ENCODE measurements at regions not wholly inside any gene's neighbourhood (a gene's known extent, or its start where the extent isn't known, plus 50 kb on each side); places are given as distances from the start of the nearest gene placed in this dataset.
"Not testable (repeated sequence)": the region's sequence is repeated elsewhere in the genome, so short reads cannot be mapped to it uniquely, and the experiment has no call there.

GRCh38 chr13:50424993-50425392, 409.7 kb downstream of the KCNRG start:
- Mint-ChIP-seq H3K4me1 (ENCODE audit: low read depth) (peaks cover 60% of the 10 kb centered on the region), H3K36me3 (ENCODE audit: low read depth) (no peaks in the 10 kb centered on the region), H3K9me3 (peaks cover 2% of the 10 kb centered on the region), H3K4me3 (no peak overlapping the region), H3K27ac (no peak overlapping the region), H3K27me3 (no peaks in the 10 kb centered on the region)
- TF ChIP-seq CTCF (IDR thresholded peaks at IDR 0.05), result no peak
- DNase-seq (no peak), ATAC-seq (no peak)
- intact Hi-C loops (cut with micrococcal nuclease), result no loop called here
- ChIA-PET POLR2A (interaction anchor here (0.6 to 1.3 kb wide), 2 partner anchors 60 to 76 kb away, joined by 3 to 4 read pairs; no protein-coding TSS in a partner anchor), CTCF (interaction anchor here (1.0 kb wide), 1 partner anchor 427 kb away, joined by 3 read pairs; no protein-coding TSS in a partner anchor)

GRCh38 chr13:50425772-50426171, 410.5 kb downstream of the KCNRG start:
- ATAC-seq (no peak), DNase-seq (no peak)
- Mint-ChIP-seq H3K36me3 (ENCODE audit: low read depth) (no peaks in the 10 kb centered on the region), H3K4me1 (ENCODE audit: low read depth) (peaks cover 60% of the 10 kb centered on the region), H3K27me3 (no peaks in the 10 kb centered on the region), H3K9me3 (peaks cover 2% of the 10 kb centered on the region), H3K4me3 (no peak overlapping the region), H3K27ac (no peak overlapping the region)
- CTCF ChIA-PET, result interaction anchor here (1.0 kb wide), 1 partner anchor 428 kb away, joined by 3 read pairs; no protein-coding TSS in a partner anchor
- no peak for TF ChIP-seq CTCF (IDR thresholded peaks at IDR 0.05)
- intact Hi-C loops (cut with micrococcal nuclease), result no loop called here
- POLR2A ChIA-PET, result no interaction called here

GRCh38 chr13:50426927-50427326, 411.7 kb downstream of the KCNRG start:
- CTCF ChIA-PET, result no interaction called here
- DNase-seq (no peak), ATAC-seq (no peak)
- Mint-ChIP-seq H3K4me3 (no peak overlapping the region), H3K9me3 (peaks cover 2% of the 10 kb centered on the region), H3K27ac (peak overlapping the region; percentile 56), H3K27me3 (no peaks in the 10 kb centered on the region), H3K36me3 (ENCODE audit: low read depth) (no peaks in the 10 kb centered on the region), H3K4me1 (ENCODE audit: low read depth) (peaks cover 53% of the 10 kb centered on the region)
- TF ChIP-seq CTCF (IDR thresholded peaks at IDR 0.05), result no peak
- POLR2A ChIA-PET, result no interaction called here
- intact Hi-C loops (cut with micrococcal nuclease), result no loop called here

GRCh38 chr13:50427511-50427910, 412.3 kb downstream of the KCNRG start:
- H3K4me1 Mint-ChIP-seq (ENCODE audit: low read depth), result peaks cover 47% of the 10 kb centered on the region
- peak; percentile 47 for ATAC-seq
- POLR2A ChIA-PET; H3K27me3 Mint-ChIP-seq; CTCF ChIA-PET; H3K36me3 Mint-ChIP-seq (ENCODE audit: low read depth); intact Hi-C loops (cut with micrococcal nuclease); H3K9me3 Mint-ChIP-seq; H3K4me3 Mint-ChIP-seq: not testable (repeated sequence)
- DNase-seq, result peak; percentile 40
- H3K27ac Mint-ChIP-seq, result peak overlapping the region; percentile 56

DNA sequence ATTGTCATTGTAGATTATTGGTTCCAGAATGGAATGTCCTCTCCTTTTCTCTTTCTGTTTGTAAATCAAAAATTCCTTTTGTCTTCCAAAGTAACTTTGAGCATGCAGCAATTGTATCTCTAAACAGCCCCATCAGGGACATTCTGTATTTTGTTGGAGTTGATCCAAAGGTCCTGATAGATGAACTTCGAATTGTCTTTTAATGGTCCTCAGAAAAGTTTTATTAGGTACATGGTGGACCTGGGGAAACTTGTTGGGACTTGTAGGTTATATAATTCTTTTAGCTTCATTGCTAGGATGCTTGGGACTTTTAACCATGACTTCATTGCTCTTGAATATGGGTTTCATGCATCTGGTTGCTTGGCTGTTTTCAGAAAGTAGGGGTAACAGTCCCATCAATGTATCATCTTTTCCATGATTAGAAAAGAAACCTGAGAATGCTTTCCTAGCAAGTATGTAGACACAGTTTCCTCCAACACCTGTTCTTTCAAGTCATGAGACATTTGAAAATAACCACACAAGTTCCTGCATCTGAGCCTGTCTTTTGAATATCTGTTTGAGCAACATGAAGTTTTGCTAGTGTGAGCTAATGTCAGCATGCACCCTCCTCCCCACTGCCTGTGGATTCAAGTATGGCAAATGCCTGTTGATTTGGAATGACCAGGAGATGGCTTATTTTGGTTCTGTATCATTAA, 413.1 kb downstream of the KCNRG start:
- no peaks in the 10 kb centered on the region for H3K27me3 Mint-ChIP-seq
- intact Hi-C loops (cut with micrococcal nuclease), result no loop called here
- POLR2A ChIA-PET, result interaction anchor here (0.6 kb wide), 1 partner anchor 9 kb away, joined by 3 read pairs; no protein-coding TSS in a partner anchor
- peak overlapping the region; percentile 41 for H3K27ac Mint-ChIP-seq
- peak; percentile 77 for ATAC-seq
- CTCF ChIA-PET, result no interaction called here
- H3K4me3 Mint-ChIP-seq, result no peak overlapping the region
- peaks cover 39% of the 10 kb centered on the region for H3K4me1 Mint-ChIP-seq (ENCODE audit: low read depth)
- peaks cover 4% of the 10 kb centered on the region for H3K9me3 Mint-ChIP-seq
- H3K36me3 Mint-ChIP-seq (ENCODE audit: low read depth), result no peaks in the 10 kb centered on the region
- DNase-seq, result no peak
- TF ChIP-seq CTCF (IDR thresholded peaks at IDR 0.05), result no peak
